Subcutaneous abdominal adipose tissue (tissue), 5 donors: ENCODE measurements at regions not wholly inside any gene's neighbourhood (a gene's known extent, or its start where the extent isn't known, plus 50 kb on each side); places are given as distances from the start of the nearest gene placed in this dataset.
"Not testable (repeated sequence)": the region's sequence is repeated elsewhere in the genome, so short reads cannot be mapped to it uniquely, and the experiment has no call there.

Experiments
- H3K27ac ChIP-seq: one replicate; pipeline ENCODE4 v1.7.0; 2013; ENCODE audit warnings: low read depth, mild to moderate bottlenecking, inconsistent platforms, low read length, moderate library complexity
- H3K27me3 ChIP-seq, 5 donors: one replicate each; pipeline ENCODE4 v1.7.0; 2013; ENCODE audit warnings: low read length in 5 of 5, inconsistent platforms in 1 of 5; ENCODE audit not compliant: control insufficient read depth in 5 of 5, insufficient read depth in 4 of 5
- H3K36me3 ChIP-seq, 5 donors: one replicate each; pipeline ENCODE4 v1.7.0; 2013; ENCODE audit warnings: low read length in 5 of 5; ENCODE audit not compliant: control insufficient read depth in 5 of 5, insufficient read depth in 5 of 5
- H3K4me1 ChIP-seq, 5 donors: one replicate each; pipeline ENCODE4 v1.7.0; 2013; ENCODE audit warnings: low read length in 5 of 5, mild to moderate bottlenecking in 3 of 5, moderate library complexity in 1 of 5; ENCODE audit not compliant: control insufficient read depth in 5 of 5, insufficient read depth in 5 of 5
- H3K4me3 ChIP-seq, 5 donors: one replicate each; pipeline ENCODE4 v1.7.0; 2013; ENCODE audit warnings: low read length in 5 of 5, low read depth in 1 of 5
- H3K9ac ChIP-seq, 5 donors: one replicate each; pipeline ENCODE4 v1.7.0; 2013; ENCODE audit warnings: low read length in 5 of 5, mild to moderate bottlenecking in 4 of 5, moderate library complexity in 3 of 5
- H3K9me3 ChIP-seq, 5 donors: one replicate each; pipeline ENCODE4 v1.7.0; 2013; ENCODE audit warnings: low read length in 5 of 5; ENCODE audit not compliant: control insufficient read depth in 5 of 5
- donor health status: healthy.
- donor health status: healthy.
- donor health status: healthy.
- donor health status: healthy.
- donor health status: healthy.

- H3K27ac ChIP-seq: no peak overlapping the region
- H3K9me3 ChIP-seq: peaks cover 0 to 9% (median 5%) of the 10 kb centered on the region in 5 donors
- H3K4me1 ChIP-seq: peaks cover 0 to 3% (median 0%) of the 10 kb centered on the region in 5 donors
- no peak overlapping the region for H3K4me3 ChIP-seq
- no peaks in the 10 kb centered on the region for H3K36me3 ChIP-seq
- no peak overlapping the region for H3K9ac ChIP-seq
- peaks cover 0 to 8% (median 5%) of the 10 kb centered on the region in 5 donors for H3K27me3 ChIP-seq
Measured at GRCh38 chr14:101087614-101088394, 184.3 kb upstream of the RTL1 start.

GRCh38 chr14:101088395-101088667 lies 184.8 kb upstream of the RTL1 start:
- H3K27ac ChIP-seq: no peak overlapping the region
- no peak overlapping the region for H3K4me3 ChIP-seq
- peaks cover 0 to 7% (median under 1%) of the 10 kb centered on the region in 5 donors for H3K9me3 ChIP-seq
- H3K4me1 ChIP-seq: peaks cover 0 to 3% (median 0%) of the 10 kb centered on the region in 5 donors
- H3K27me3 ChIP-seq: peaks cover 0 to 6% (median 5%) of the 10 kb centered on the region in 5 donors
- H3K36me3 ChIP-seq: no peaks in the 10 kb centered on the region
- no peak overlapping the region for H3K9ac ChIP-seq

DNA sequence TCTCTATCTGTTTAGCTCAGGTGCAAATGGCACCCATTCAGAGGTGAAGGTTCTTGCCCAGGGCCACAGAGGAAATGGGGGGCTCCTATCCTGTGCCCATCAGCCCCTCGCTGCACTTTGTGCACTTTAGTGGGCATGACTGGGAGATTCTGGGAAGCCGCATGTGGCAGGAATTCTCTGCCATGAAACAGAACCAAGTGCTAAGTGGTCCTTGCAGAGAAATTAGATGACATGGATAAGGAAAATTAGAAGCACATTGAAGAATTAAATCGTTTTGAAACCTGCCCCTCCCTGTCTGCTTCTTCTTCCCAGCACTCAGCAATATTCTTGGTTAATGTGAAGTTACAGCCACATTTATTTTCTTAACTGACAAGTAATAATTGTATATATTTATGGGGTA lies 185.2 kb upstream of the RTL1 start:
- Histone ChIP-seq H3K4me3 (no peak overlapping the region), H3K36me3 (no peaks in the 10 kb centered on the region), H3K9me3 (peaks cover 0 to 7% (median 0%) of the 10 kb centered on the region in 5 donors), H3K27me3 (peaks cover 0 to 6% (median 2%) of the 10 kb centered on the region in 5 donors), H3K9ac (no peak overlapping the region), H3K27ac (no peak overlapping the region), H3K4me1 (peaks cover 0 to 3% (median 0%) of the 10 kb centered on the region in 5 donors)

DNA sequence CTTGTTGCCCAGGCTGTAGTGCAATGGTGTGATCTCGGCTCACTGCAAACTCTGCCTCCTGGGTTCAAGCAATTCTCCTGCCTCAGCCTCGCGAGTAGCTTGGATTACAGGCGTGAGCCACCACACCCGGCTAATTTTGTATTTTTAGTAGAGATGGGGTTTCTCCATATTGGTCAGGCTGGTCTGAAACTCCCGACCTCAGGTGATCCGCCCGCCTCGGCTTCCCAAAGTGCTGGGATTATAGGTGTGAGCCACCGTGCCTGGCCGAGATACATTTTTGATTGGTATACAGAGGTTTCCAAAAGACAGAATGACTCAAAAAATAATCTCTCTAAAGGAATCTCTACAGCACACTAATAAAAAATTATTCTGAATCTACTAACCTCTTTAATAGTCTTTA lies 187.0 kb upstream of the RTL1 start:
- not testable (repeated sequence) for H3K9ac ChIP-seq, H3K36me3 ChIP-seq, H3K27ac ChIP-seq, H3K9me3 ChIP-seq, H3K4me3 ChIP-seq, H3K4me1 ChIP-seq, H3K27me3 ChIP-seq

DNA sequence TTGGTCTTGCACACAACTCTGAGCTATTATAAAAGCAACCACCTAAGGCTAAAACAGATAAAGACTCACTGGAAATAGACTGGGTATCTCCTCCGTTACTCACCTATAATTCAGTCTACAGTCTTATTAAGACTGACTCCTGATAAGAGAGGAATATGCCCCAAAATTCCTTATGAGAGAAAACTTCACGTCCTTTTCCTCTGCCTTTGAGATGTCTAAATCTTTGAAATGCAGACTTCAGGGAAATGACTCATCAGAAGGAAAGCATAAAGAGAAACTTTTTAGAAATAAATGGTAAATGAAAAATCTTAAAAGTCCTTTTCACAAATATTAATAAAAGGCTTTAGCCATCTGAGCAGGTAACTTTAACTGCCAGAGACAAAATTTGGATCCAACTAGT lies 187.5 kb upstream of the RTL1 start:
- Histone ChIP-seq H3K9me3 (peaks cover 0 to 4% (median 0%) of the 10 kb centered on the region in 5 donors), H3K36me3 (no peaks in the 10 kb centered on the region), H3K27ac (no peak overlapping the region), H3K27me3 (no peaks in the 10 kb centered on the region), H3K9ac (no peak overlapping the region), H3K4me1 (peaks cover 0 to 3% (median 0%) of the 10 kb centered on the region in 5 donors), H3K4me3 (no peak overlapping the region)

GRCh38 chr14:101094916-101095315 lies 191.4 kb upstream of the RTL1 start:
- H3K27ac ChIP-seq, H3K4me3 ChIP-seq, H3K4me1 ChIP-seq, H3K9ac ChIP-seq, H3K9me3 ChIP-seq, H3K27me3 ChIP-seq, H3K36me3 ChIP-seq: not testable (repeated sequence)

DNA sequence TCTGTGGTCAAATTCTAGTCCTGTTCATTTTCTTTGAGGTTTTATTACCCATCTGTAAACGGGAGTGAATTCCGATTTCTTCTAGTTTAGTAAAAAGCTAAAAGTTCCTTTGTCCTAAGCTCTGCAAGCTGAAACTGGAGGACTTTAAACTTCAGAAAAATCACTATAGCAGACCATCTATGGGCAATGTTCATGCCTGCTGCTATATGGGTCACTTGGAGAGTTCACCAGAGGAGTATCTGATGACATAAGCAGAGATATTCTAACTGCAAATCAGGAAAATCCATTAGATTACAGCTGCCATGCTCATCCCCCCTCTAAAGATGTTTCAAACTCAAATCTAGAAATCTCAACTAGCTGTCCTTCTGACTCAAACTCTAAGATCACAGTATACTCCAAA lies 193.0 kb upstream of the RTL1 start:
- H3K9ac ChIP-seq: no peak overlapping the region
- no peaks in the 10 kb centered on the region for H3K36me3 ChIP-seq
- H3K4me1 ChIP-seq: no peaks in the 10 kb centered on the region
- H3K4me3 ChIP-seq: no peak overlapping the region
- H3K27ac ChIP-seq: no peak overlapping the region
- H3K27me3 ChIP-seq: no peaks in the 10 kb centered on the region
- H3K9me3 ChIP-seq: peaks cover 0 to 11% (median 9%) of the 10 kb centered on the region in 5 donors

- H3K27me3 ChIP-seq: no peaks in the 10 kb centered on the region
- no peak overlapping the region for H3K4me3 ChIP-seq
- H3K36me3 ChIP-seq: no peaks in the 10 kb centered on the region
- no peaks in the 10 kb centered on the region for H3K4me1 ChIP-seq
- H3K9me3 ChIP-seq: peaks cover 0 to 11% (median 9%) of the 10 kb centered on the region in 5 donors
- H3K27ac ChIP-seq: no peak overlapping the region
- no peak overlapping the region for H3K9ac ChIP-seq
Measured at GRCh38 chr14:101097109-101097793, 193.7 kb upstream of the RTL1 start.

DNA sequence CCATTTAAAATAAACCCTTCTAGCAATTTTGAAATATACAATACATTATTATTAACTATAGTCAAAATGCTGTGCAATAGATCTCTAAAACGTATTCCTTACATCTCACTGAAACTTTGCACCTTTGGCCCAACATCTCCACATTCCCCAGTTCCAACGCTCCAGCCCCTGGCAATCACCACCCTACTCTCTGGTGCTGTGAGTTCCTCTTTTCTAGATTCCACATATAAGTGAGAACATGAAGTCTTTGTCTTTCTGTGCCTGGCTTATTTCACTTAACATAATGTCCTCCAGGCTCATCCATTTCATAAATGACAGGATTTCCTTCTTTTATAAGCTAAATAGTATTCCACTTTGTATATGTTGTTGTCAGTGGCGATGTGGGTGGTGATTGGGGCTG lies 194.7 kb upstream of the RTL1 start:
- Histone ChIP-seq H3K9ac (no peak overlapping the region), H3K4me1 (no peaks in the 10 kb centered on the region), H3K4me3 (no peak overlapping the region), H3K36me3 (no peaks in the 10 kb centered on the region), H3K27ac (no peak overlapping the region), H3K27me3 (peaks cover 0 to 4% (median 0%) of the 10 kb centered on the region in 5 donors), H3K9me3 (peaks cover 0 to 11% (median 9%) of the 10 kb centered on the region in 5 donors)

DNA sequence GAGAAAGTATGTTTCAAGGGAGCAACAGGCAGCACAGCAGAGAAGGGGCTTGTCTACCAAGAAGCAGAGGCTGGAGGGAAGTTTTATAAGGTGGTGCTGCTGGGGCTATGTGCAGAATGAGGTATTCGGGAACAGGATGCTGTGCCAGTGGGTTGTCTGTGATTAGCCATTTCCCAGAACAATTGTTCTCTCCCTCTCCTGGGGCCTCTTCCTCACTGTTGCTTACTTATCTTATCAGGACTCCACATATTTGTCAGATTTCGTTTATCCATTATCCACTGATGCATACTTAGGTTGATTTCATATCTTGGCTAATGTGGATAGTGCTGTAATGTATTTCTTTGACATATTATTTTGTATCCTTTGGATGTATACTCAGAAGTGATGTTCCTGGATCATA lies 195.1 kb upstream of the RTL1 start:
- H3K27ac ChIP-seq: no peak overlapping the region
- H3K9me3 ChIP-seq: peaks cover 0 to 11% (median 9%) of the 10 kb centered on the region in 5 donors
- H3K4me1 ChIP-seq: no peaks in the 10 kb centered on the region
- H3K27me3 ChIP-seq: peaks cover 0 to 7% (median 0%) of the 10 kb centered on the region in 5 donors
- H3K4me3 ChIP-seq: no peak overlapping the region
- H3K36me3 ChIP-seq: no peaks in the 10 kb centered on the region
- no peak overlapping the region for H3K9ac ChIP-seq
